DMS 273 (cell line): ENCODE measurements at regions not wholly inside any gene's neighbourhood (a gene's known extent, or its start where the extent isn't known, plus 50 kb on each side); places are given as distances from the start of the nearest gene placed in this dataset.

ENCODE experiments used
- DNase-seq: peaks from one replicate; lab custom pipeline; 2025; ENCODE audit not compliant: unreplicated experiment; lab: John Stamatoyannopoulos, UW

GRCh38 chrX:95029571-95029970 lies 1355.6 kb downstream of the FAM133A start:
- no peak for DNase-seq

- DNase-seq = no peak
These were observed 1366.1 kb downstream of the FAM133A start for GRCh38 chrX:95040104-95040503.

- DNase-seq = no peak
These were observed 1370.3 kb downstream of the FAM133A start for GRCh38 chrX:95044331-95044730.

- no peak for DNase-seq
These were observed 1382.0 kb downstream of the FAM133A start for GRCh38 chrX:95055991-95056390.

DNA sequence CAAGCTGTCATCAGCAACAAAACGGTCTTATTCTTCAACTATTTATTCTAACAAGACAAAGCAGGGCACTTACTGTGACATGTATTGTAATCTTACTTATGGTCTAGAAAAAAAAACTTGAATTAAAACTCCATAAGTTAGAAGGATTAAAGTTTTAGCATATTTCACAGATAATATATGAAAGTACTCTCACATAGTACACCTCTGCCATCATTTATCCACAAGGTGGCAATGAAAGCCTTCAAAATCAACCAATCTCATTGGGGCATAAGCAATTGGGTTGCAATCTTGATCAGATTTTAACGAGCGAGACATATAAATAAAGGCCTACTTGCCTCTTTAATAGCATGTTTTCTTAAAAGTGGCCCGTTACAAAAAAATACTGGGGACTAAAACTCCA lies 1382.9 kb downstream of the FAM133A start:
- DNase-seq = peak; percentile 17

GRCh38 chrX:95057341-95057740 lies 1383.3 kb downstream of the FAM133A start:
- DNase-seq = no peak

DNA sequence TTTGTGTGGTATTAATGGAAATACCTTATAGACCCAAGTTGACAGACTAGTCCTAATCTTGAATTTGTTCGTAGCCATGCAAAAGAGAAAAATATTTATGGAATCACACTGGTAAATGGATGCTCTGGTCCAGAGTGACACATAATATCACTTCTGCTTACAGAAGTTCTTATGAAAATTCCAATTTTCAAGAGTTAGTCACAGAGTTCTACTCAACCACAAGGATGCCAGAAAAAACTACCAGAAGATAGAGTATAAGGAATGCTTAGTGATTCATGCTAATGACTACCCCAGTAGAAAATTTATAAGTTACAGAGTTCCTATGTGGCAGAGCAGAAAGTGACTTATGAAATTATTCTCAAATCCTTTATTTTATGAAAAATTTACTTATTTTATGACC lies 1384.8 kb downstream of the FAM133A start:
- no peak for DNase-seq

GRCh38 chrX:95059909-95060308 lies 1385.9 kb downstream of the FAM133A start:
- DNase-seq = no peak

DNA sequence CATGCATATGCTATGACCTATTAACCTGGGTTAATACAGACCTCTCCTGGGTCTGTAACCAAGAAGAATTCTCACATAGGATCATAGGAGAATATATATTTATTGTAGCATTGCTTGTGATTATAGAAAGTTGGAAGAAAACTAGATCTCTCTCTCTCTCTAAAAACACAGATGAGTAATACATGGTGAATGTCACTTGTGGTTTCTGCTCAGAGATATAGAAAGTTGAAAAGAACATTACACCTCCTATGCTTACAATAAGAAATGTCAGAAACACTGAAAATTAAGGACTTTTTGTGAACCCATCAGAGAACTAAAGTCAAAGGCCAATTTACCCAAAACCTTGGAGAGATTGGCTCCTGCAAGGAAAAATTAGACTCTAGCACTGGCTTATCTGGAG lies 1389.5 kb downstream of the FAM133A start:
- DNase-seq = no peak

- DNase-seq = no peak
These were observed 1391.1 kb downstream of the FAM133A start for GRCh38 chrX:95065151-95065550.

GRCh38 chrX:95071052-95071451 lies 1397.0 kb downstream of the FAM133A start:
- DNase-seq = no peak

DNA sequence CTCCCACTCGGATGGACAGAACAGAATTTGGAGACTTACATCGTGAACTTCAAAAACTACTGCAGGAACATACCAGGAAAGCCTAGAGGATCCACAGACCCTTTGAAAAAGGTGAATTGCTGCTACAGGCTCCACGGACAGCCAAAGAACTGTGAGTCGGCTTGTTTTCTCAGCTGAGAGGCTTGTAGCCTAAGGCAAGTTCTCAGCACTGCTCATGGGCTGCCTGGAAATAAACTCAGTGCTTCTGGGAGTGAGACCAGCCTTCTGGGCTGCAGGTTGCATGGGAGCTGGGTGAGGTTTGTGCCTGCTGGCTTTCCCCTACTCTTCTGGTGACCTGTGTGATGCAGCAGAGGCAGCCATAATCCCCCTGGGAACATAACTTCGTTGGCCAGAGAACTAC lies 1397.6 kb downstream of the FAM133A start:
- DNase-seq = no peak

DNA sequence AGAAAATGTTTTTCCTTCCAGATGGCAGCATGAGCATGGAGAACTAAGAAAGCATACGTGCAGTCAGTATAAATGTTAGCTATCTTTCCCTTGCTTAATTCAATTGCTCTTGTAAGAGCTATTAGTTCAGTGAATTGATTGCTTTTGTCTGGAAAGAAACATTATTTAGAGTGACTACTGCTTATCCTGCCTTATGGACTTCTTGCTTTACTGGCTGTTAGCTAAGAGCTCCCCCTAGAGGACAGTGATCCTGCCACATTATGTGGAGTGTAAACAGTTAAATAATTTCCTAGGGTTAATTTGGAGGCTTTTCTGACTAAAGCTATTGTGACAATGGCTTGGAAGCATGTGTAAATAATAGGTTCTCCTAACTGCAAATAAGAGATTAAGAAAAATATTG lies 1402.4 kb downstream of the FAM133A start:
- peak; percentile 76 for DNase-seq

DNA sequence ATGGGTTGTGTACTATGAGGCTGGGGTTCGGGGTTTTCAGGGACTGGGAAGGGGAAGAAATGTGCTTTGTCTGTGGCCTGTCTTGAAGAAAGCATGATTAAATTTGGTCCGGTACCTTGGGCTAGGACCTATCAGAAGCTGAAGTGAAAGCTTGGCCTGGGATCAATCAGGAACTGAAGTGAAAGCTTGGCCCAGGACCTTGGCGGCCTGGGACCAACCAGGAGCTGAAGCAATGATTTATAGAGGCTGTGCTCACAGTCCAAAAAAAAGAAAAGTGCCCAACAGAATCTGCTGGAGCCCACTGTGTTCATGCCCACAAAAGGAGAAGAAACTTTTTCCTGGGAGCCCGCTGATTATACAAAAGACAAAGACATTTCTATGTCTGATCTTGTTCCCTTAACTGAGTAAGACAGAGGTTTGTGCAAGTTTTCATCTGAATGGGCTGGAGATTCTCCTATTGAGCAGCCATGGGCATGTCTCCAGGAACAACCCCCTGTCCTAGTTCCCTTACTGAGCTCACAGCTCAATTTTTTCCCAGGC lies 1427.9 kb downstream of the FAM133A start:
- DNase-seq = no peak

- no peak for DNase-seq
These were observed 1443.5 kb downstream of the FAM133A start for GRCh38 chrX:95117556-95117955.

- DNase-seq = peak; percentile 6
These were observed 1472.0 kb downstream of the FAM133A start for GRCh38 chrX:95145848-95146490.

DNA sequence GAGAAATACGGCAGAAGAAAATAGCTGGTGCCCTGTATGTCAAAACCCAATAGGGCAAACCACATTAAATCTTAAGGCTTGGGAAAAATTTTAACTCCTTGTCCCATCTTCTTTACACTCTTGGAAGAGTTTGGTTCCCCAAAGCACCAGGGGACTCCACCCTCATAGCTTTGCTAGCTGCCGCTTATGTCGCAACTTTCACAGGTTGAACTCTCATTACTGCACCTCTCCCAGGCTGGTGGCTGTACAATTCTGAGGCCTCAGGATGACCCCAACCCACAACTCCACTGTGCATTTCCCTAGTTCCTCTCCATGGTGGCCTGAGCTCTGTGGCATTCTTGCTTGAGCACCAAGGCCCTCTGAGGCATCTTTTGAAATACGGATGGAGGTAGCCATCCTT lies 1478.8 kb downstream of the FAM133A start:
- DNase-seq = no peak

- no peak for DNase-seq
These were observed 1482.6 kb downstream of the FAM133A start for GRCh38 chrX:95156566-95156965.
